IPS-15b (cell line): ENCODE measurements at regions not wholly inside any gene's neighbourhood (a gene's known extent, or its start where the extent isn't known, plus 50 kb on each side); places are given as distances from the start of the nearest gene placed in this dataset.

ENCODE experiments used
- H3K27me3 ChIP-seq: one replicate; pipeline ENCODE4 v1.6.1; 2013; ENCODE audit warnings: low read length; ENCODE audit not compliant: control insufficient read depth, insufficient read depth
- H3K36me3 ChIP-seq: one replicate; pipeline ENCODE4 v1.6.1; 2013; ENCODE audit warnings: low read length; ENCODE audit not compliant: control insufficient read depth, insufficient read depth
- H3K4me1 ChIP-seq: one replicate; pipeline ENCODE4 v1.6.1; 2013; ENCODE audit warnings: mild to moderate bottlenecking, low read length; ENCODE audit not compliant: control insufficient read depth, insufficient read depth
- H3K4me3 ChIP-seq: one replicate; pipeline ENCODE4 v1.5.1; 2013; ENCODE audit warnings: low read depth, low read length
- H3K9ac ChIP-seq: one replicate; pipeline ENCODE4 v1.6.1; 2013; ENCODE audit warnings: low read depth, mild to moderate bottlenecking, low read length
- H3K9me3 ChIP-seq: one replicate; pipeline ENCODE4 v1.6.1; 2013; ENCODE audit warnings: mild to moderate bottlenecking, low read length; ENCODE audit not compliant: control insufficient read depth, insufficient read depth

GRCh38 chr6:156046841-156047449 is 591.3 kb upstream of the NOX3 start:
- Histone ChIP-seq H3K9me3 (no peaks in the 10 kb centered on the region), H3K4me3 (no peak overlapping the region), H3K4me1 (peaks cover 4% of the 10 kb centered on the region), H3K9ac (no peak overlapping the region), H3K36me3 (no peaks in the 10 kb centered on the region), H3K27me3 (no peaks in the 10 kb centered on the region)

DNA sequence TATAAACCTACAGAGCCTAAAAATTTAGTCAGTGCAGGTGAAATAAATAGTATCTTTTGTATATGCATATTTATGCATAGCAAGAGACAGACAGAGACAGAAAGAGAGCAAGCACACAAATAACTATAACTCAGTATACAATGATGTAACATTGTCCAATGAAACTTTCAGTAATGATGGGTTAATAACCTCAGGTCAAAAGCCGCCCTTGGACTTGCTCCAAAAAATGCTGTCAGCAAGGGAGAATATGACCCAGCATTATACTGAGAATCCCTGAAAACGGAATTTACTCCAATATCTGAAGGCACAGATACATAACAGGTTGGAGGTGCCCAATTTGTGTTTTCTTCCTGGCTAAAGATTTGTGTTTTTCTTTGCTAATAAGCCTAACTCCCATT is 590.6 kb upstream of the NOX3 start:
- Histone ChIP-seq H3K27me3 (no peaks in the 10 kb centered on the region), H3K36me3 (no peaks in the 10 kb centered on the region), H3K9me3 (no peaks in the 10 kb centered on the region), H3K4me3 (no peak overlapping the region), H3K9ac (no peak overlapping the region), H3K4me1 (peaks cover 4% of the 10 kb centered on the region)

- H3K9me3 ChIP-seq, result no peaks in the 10 kb centered on the region
- peaks cover 4% of the 10 kb centered on the region for H3K4me1 ChIP-seq
- H3K36me3 ChIP-seq, result no peaks in the 10 kb centered on the region
- H3K9ac ChIP-seq, result no peak overlapping the region
- H3K4me3 ChIP-seq, result no peak overlapping the region
- H3K27me3 ChIP-seq, result no peaks in the 10 kb centered on the region
Observed at GRCh38 chr6:156045401-156046267, 590.0 kb upstream of the NOX3 start.

DNA sequence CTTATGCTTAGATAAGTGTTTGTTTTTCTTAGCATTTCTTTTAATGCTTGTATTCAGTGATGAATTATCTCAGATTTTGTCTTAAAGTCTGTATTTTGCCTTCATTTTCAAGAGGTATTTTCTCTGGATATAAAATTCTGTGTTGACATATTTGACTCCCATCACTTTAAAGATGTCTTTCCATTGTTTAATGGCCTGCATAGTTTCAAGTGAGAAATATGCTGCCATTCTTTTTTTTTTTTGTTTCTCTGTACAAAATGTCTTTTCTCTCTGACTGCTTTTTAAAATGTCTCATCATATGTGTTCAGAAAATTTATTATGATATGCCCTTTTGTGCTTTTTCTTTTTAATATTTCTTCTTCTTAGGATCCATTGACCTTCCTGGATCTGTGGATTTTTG is 578.0 kb upstream of the NOX3 start:
- no peak overlapping the region for H3K9ac ChIP-seq
- no peaks in the 10 kb centered on the region for H3K36me3 ChIP-seq
- H3K4me1 ChIP-seq, result no peaks in the 10 kb centered on the region
- H3K27me3 ChIP-seq, result no peaks in the 10 kb centered on the region
- no peak overlapping the region for H3K4me3 ChIP-seq
- no peaks in the 10 kb centered on the region for H3K9me3 ChIP-seq

- Histone ChIP-seq H3K4me3 (no peak overlapping the region), H3K36me3 (no peaks in the 10 kb centered on the region), H3K4me1 (no peaks in the 10 kb centered on the region), H3K9ac (no peak overlapping the region), H3K27me3 (no peaks in the 10 kb centered on the region), H3K9me3 (no peaks in the 10 kb centered on the region)
Observed at GRCh38 chr6:156031516-156031915, 575.9 kb upstream of the NOX3 start.

DNA sequence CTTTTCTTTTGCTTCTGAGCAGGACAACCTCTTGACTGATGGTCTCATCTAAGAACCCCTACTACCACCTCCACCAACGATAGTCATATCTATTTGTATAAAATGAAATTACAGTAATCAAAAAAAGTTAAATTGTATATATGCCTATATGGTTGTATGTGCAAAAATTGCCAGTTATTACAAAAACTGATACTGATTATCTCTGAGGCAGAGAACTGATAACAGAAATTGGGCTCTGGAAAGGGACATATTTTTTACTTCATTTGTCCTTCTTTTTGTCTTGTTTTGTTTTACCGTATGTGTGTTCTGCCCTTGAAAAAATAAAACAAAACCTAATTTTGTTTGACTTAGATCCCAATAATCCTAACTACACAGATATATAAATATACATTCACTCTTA is 574.4 kb upstream of the NOX3 start:
- no peak overlapping the region for H3K4me3 ChIP-seq
- H3K36me3 ChIP-seq, result no peaks in the 10 kb centered on the region
- no peak overlapping the region for H3K9ac ChIP-seq
- no peaks in the 10 kb centered on the region for H3K9me3 ChIP-seq
- H3K4me1 ChIP-seq, result no peaks in the 10 kb centered on the region
- no peaks in the 10 kb centered on the region for H3K27me3 ChIP-seq

DNA sequence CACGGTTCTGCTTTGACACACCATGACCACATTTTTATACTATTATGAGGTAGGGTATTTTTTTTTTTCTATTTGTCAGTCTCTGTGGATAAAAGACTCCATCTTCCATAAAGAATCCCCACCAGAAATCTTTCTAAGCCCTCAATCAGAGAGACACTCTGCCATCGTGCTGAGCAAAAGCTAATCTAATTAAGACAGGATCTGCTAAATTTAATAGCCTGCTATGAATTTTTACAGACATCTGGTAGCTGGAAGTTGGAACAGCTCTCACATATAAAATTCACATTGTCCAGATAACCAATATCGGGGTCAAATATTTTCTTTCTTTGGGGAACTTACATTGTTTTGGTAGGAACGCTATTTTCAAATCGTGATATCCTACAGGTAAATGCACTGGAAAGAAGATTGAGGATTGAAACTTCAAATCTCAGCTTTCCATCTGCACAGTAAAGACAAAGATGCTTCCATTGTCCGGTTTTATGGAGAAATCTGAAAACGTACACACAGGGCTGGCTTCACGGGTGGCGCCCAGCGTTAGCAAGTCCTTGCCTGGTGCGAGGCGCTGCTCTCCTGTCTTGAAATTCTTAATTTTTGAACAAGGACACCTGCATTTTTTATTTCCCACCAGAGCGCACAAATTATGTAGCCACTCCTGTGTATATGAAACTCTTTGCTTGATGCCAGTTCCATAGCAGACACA is 573.8 kb upstream of the NOX3 start:
- Histone ChIP-seq H3K27me3 (no peaks in the 10 kb centered on the region), H3K36me3 (no peaks in the 10 kb centered on the region), H3K9ac (no peak overlapping the region), H3K4me1 (no peaks in the 10 kb centered on the region), H3K4me3 (no peak overlapping the region), H3K9me3 (no peaks in the 10 kb centered on the region)

DNA sequence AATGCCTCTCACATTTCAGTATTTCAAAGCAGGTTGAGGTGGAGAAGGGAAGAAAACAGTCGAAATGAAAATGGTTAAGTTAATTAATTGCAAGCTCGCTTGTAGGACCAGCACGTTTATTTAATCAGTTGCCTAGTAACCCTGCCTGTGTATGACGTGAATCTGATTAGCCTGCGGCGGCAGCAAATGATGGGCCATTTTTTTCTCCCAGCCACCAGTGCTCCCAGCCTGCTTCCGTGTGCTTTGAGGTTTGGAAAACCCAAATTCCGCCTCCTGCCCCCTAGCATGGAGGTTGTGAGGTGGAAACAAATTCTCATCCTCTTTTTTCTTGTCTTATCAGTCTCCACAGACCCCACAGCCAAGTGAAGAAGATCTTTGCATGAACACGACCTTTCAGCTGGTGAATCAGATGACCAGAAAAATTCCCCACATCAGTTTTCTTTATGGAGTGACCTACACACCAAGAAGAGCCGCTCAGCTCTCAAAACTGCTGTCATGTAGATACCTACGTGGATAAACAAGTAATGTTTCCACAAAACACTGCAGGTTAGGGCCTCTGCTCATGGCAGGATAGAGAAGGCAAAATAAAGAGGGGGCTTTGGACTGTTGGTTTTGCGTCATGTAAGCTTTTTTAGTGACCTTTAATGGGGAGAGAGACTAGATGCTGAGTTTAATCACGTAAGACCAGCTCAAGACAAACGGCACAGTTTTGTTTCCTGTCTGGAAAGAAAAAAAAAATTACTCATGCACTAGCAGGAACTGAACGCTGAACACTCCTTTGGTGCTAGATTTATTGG is 572.9 kb upstream of the NOX3 start:
- Histone ChIP-seq H3K9me3 (no peaks in the 10 kb centered on the region), H3K36me3 (no peaks in the 10 kb centered on the region), H3K27me3 (no peaks in the 10 kb centered on the region), H3K4me3 (no peak overlapping the region), H3K4me1 (no peaks in the 10 kb centered on the region), H3K9ac (no peak overlapping the region)

GRCh38 chr6:156027248-156027626 is 571.6 kb upstream of the NOX3 start:
- no peaks in the 10 kb centered on the region for H3K9me3 ChIP-seq
- H3K4me1 ChIP-seq, result no peaks in the 10 kb centered on the region
- H3K9ac ChIP-seq, result no peak overlapping the region
- no peak overlapping the region for H3K4me3 ChIP-seq
- no peaks in the 10 kb centered on the region for H3K36me3 ChIP-seq
- H3K27me3 ChIP-seq, result no peaks in the 10 kb centered on the region

- no peaks in the 10 kb centered on the region for H3K4me1 ChIP-seq
- H3K4me3 ChIP-seq, result no peak overlapping the region
Observed at GRCh38 chr6:156026486-156027247, 571.0 kb upstream of the NOX3 start.

DNA sequence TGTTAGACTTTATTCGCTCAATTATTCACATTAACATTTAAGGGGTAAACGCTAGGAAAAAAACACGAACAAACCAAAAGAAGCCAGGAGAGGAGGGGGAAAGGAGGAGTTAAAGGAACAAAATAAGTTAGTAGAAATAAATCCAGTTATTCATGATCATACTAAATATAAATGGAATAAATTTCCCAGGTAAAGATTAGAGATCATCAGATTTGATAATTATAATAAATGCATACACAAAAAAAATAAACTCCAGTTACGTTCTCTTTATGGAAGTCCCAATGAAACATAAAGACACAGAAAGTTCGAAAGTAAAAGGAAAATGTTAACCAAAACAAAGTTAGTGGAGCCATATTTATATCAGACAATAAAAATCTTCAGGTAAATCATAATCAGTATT is 568.7 kb upstream of the NOX3 start:
- Histone ChIP-seq H3K36me3 (no peaks in the 10 kb centered on the region), H3K9ac (no peak overlapping the region), H3K9me3 (no peaks in the 10 kb centered on the region), H3K27me3 (no peaks in the 10 kb centered on the region), H3K4me1 (no peaks in the 10 kb centered on the region), H3K4me3 (no peak overlapping the region)

More at GRCh38 chr6:156026486-156027247, 571.0 kb upstream of the NOX3 start:
- Histone ChIP-seq H3K36me3 (no peaks in the 10 kb centered on the region), H3K9ac (no peak overlapping the region), H3K27me3 (no peaks in the 10 kb centered on the region), H3K9me3 (no peaks in the 10 kb centered on the region)
